DMS 273 (cell line): ENCODE measurements at regions not wholly inside any gene's neighbourhood (a gene's known extent, or its start where the extent isn't known, plus 50 kb on each side); places are given as distances from the start of the nearest gene placed in this dataset.
"Not testable (repeated sequence)": the region's sequence is repeated elsewhere in the genome, so short reads cannot be mapped to it uniquely, and the experiment has no call there.

Source experiments
- DNase-seq: peaks from one replicate; lab custom pipeline; 2025; ENCODE audit not compliant: unreplicated experiment; lab: John Stamatoyannopoulos, UW

DNA sequence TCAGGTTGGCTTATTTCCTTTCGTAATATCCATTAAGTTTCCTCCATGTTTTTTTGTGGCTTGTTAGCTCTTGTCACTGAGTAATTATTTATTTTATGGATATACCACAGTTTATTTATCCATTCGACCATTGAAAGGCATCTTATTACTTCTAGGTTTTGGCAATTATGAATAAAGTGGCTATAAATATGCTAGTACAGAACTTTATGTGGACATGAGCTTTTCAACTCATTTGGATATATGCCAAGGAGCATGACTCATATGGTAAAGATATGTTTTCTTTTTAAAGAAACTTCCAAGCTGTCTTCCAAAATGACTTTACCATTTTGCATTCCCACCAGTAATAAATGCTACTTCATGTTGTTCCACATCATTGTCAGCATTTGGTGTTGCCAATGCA is 803.6 kb downstream of the GLUD2 start:
- peak; percentile 4 for DNase-seq

GRCh38 chrX:121853762-121854613 is 806.6 kb downstream of the GLUD2 start:
- DNase-seq, result no peak

DNA sequence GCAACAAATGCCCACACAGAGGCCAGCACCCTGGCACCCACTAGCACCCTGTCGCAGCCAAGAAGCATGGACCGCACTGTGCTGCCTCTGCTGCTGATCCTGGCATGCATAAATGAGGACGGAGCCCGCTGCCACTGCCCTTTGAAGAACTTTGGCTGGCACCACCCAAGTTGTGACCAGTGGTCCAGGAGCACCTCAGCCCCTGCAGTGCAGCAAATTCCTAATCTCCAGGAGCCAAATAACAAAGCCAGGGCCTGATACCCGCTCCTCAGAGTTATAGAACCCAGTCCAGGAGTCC is 807.2 kb downstream of the GLUD2 start:
- DNase-seq, result no peak

- DNase-seq, result no peak
Measured at GRCh38 chrX:121858867-121859647, 811.6 kb downstream of the GLUD2 start.

GRCh38 chrX:121863976-121864375 is 816.6 kb downstream of the GLUD2 start:
- DNase-seq, result no peak

GRCh38 chrX:121864561-121864960 is 817.2 kb downstream of the GLUD2 start:
- DNase-seq, result no peak

DNA sequence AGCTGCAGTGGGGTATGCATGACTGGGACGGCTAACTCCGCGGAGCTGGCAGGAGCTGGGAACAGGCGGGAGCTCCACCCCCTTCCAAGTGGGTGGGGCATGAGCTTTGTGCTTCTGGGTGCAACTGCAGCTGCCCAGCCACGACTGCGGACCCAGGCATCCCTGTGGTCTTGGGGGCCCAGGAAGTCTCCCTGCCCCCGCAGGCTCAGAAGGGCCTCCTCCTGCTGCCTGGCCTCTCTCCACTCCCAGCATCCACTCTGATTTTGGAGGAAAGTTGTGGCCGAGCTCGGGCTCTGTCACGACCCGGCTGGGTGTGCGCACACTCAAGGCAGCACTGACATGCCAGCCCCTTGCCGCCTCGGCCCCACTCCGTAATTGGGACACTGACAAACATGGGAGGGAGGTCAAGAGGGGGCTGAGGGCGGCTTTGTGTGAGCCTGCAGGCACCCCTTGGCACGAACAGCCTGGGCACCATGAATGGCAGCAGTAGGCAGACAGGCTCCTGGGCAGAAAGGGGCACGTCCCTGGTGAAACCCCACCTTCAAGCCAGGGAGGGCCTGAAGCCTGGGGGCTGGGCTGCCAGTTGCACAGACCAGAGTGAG is 822.6 kb downstream of the GLUD2 start:
- peak; percentile 12 for DNase-seq

GRCh38 chrX:121871122-121871521 is 823.7 kb downstream of the GLUD2 start:
- DNase-seq, result no peak

DNA sequence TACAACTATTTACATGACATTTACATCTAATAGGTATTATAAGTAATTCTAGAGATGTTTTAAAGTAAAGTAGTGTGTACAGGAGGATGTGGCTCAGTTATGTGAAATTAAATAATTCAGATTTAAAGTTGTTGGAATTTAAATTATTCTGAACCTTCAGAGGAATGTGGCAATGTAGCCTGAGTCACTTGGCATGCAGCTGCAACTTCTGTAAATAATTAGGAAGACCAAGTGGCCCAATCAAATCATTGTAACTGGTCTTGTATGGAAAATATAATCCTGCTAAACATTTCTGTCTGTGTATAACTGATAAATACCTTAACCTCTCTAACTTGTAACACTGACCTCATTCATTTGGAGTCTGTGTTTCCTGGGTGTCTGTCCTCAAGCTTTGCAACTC is 828.9 kb downstream of the GLUD2 start:
- DNase-seq, result no peak

DNA sequence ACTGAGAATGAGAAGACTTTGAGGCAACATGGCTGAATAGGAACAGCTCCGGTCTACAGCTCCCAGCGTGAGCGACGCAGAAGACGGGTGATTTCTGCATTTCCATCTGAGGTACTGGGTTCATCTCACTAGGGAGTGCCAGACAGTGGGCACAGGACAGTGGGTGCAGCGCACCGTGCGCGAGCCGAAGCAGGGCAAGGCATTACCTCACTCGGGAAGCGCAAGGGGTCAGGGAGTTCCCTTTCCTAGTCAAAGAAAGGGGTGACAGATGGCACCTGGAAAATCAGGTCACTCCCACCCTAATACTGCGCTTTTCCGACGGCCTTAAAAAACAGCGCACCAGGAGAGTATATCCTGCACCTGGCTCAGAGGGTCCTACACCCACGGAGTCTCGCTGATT is 829.9 kb downstream of the GLUD2 start:
- not testable (repeated sequence) for DNase-seq

DNA sequence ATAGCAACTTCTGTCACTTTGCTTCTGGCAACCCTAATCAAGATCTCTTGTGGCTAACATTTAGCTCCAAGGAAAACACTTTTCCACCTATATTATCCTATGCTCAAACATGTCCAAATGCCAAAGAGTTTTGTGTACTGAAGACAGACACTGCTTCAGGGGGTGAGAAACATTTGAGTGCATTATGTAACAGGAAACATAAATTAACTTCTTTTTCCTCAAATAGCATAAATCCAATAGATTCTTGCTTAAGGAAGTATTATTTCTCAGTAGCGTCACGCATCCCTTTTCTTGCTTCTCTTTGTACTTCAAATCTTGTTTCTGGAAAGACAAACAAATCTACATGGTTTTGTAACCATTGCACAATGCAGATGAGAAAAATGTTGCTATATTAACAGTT is 839.1 kb downstream of the GLUD2 start:
- DNase-seq, result no peak

DNA sequence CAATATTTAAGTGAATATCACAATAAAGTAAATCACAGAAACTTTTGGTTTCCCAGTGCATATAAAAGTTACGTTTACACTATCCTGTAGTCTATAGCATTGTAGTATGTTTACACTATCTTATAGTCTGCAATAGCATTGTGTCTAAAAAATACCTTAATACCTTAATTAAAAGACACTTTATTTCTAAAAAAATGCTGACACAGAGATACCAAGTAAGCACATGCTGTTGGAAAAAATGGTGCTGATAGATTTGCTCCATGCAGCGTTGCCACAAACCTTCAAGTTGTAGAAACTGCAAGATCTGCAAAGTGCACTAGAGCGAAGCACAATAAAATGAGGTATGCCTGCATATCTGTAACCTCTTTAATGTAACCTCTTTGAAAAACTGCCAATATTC is 847.3 kb downstream of the GLUD2 start:
- DNase-seq, result no peak

DNA sequence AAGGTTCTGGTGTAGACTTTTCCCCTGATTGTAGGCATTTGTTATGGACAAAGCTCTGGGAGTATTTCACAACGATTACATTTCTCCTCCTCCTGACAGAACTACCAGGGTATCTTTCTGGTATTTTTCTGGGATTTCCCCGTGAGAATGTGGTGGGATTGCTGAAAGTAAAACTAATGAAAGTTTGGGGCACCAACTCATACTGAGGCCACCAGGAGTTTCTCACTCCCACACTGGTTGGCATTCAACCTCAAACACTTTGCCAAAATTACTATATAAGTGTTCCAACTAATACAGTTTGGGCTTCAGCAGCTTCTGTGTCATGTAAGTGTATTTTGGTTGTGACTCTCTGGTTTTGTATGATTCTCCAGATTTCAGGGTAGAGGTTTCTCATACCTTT is 855.1 kb downstream of the GLUD2 start:
- DNase-seq, result no peak

- DNase-seq, result no peak
Measured at GRCh38 chrX:121903961-121904360, 856.6 kb downstream of the GLUD2 start.

- no peak for DNase-seq
Measured at GRCh38 chrX:121921258-121921657, 873.8 kb downstream of the GLUD2 start.

DNA sequence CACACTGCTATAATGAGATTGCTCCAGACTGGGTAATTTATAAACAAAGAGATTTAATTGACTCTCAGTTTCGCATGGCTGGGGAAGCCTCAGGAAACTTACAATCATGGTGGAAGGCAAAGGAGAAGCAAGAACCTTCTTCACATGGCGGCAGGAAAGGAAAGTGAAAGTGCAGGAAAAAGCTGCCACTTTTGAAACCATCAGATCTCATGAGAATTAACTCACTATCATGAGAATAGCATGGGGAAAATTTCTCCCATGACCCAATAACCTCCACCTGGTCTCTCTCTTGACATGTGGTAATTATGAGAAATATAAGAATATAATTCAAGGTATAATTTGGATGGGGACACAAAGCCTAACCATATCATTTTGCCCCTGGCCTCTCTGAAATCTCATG is 884.2 kb downstream of the GLUD2 start:
- DNase-seq, result no peak

DNA sequence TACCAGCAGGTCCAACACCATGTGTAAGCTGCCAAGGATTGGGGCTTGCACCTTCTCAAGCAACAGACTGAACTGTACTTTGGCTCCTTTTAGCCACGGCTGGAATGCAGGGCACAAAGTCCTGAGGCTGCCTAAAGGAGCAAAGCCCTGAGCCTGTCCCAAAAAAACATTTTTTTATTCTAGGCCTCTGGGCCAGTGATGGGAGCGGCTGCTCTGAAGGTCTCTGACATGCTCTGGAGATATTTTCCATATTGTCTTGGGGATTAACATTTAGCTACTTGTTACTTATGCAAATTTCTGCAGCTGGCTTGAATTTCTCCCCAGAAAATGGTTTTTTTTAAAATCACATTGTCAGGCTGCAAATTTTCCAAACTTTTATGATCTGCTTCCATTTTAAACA is 885.3 kb downstream of the GLUD2 start:
- DNase-seq, result no peak

DNA sequence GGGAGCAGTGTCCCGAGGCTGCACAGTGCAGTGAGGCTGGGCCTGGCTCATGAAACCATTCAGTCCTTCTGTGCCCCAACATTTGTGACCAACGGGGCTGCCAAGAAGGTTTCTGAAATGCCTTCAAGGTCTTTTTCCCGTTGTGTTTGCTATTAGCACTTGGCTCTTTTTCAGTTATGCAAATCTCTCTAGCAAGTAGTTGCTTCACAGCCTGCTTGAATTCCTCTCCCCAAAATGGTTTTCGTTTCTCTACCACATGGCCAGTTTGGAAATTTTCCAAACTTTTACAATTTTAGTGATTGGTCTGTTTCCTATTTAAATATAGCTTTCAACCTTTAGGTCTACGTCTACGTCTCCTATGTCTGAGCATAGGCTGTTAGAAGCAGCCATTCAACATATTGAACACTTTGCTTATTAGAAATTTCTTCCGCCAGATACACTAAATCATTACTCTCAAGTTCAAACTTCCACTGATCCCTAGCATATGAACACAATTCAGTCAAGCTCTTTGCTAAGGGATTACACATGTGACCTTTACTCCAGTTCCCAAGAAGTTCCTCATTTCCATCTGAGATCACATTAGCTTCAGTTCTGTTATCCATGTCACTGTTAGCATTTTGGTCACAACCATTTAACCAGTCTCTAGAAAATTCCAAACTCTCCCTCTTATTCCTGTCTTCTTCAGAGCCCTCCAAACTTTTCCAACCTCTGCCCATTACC is 901.8 kb downstream of the GLUD2 start:
- DNase-seq, result peak; percentile 22

DNA sequence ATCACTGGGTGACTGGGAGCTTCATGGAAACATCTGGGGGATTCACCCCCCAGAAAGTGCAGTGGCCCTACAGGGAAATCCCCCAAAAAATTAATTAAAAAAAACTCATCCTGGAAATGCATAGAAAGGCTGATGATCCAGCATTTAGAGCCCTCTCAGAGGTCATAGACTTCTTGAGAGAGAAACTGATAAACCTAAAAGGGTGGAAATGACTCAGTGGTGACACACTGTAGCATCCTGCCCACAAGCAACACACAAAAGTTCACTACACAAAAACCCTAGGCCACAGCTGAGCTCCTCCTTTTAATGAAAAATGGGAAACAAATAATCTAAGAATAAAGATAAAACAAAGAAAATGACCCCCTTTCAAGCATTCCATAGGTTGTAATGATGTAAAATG is 911.5 kb downstream of the GLUD2 start:
- no peak for DNase-seq

GRCh38 chrX:121975671-121976070 is 928.3 kb downstream of the GLUD2 start:
- no peak for DNase-seq

DNA sequence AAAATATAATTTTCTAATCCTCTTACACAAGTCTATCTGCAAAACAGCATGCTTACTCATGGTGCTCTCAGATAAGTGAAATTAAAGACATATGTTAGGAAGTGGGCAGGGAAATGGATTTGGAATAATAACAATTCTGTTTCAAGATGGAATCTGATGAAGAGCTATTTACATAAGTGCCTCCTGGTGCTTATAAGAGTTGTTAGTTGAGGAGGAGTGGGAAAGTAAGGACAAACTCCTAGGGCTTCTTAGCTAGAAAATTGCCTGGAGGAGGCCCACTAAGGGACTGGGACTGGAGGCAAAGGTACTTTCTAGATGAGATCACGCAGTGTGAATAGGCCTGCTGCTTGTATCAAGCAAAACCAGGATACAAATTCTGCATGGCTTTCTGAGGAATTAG is 939.8 kb downstream of the GLUD2 start:
- peak; percentile 5 for DNase-seq

DNA sequence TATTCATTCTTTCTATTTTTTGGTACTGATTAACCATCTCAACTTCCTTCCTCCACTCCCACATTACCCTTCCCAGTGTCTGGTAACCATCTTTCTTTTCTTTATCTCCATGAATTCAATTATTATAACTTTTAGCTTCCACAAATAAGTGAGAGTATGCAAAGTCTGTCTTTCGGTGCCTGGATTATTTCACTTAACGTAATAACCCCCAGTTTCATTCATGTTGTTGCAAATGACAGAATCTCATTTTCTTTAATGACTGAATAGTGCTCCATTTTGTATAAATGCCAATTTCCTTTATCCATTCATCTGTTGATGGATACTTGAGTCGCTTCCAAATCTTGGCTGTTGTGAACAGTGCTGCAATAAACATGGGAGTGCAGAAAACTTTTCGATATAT is 940.4 kb downstream of the GLUD2 start:
- DNase-seq, result no peak
